HEK293 (cell line): ENCODE measurements at regions not wholly inside any gene's neighbourhood (a gene's known extent, or its start where the extent isn't known, plus 50 kb on each side); places are given as distances from the start of the nearest gene placed in this dataset.

Experiments
- CTCF ChIP-seq: fragments of 450-650 bp; formaldehyde crosslinking; IDR thresholded peaks from 2 replicates; pipeline ENCODE4 v1.5.1; 2016; ENCODE audit warnings: missing biosample characterization, missing genetic modification characterization
- MEIS1 ChIP-seq: sonication (generic); formaldehyde crosslinking; IDR thresholded peaks from 2 replicates; pipeline ENCODE4 v1.8.1; 2022; ENCODE audit warnings: missing genetic modification reagents, mild to moderate bottlenecking, borderline replicate concordance
- REST ChIP-seq: fragments of 450-650 bp; formaldehyde crosslinking; IDR thresholded peaks from 2 replicates; pipeline ENCODE4 v1.5.1; 2016; ENCODE audit warnings: missing biosample characterization, missing genetic modification characterization
- SALL2 ChIP-seq: fragments of 450-650 bp; formaldehyde crosslinking; IDR thresholded peaks from 2 replicates; pipeline ENCODE4 v1.5.0; 2017; ENCODE audit warnings: missing biosample characterization, mild to moderate bottlenecking, missing genetic modification characterization, borderline replicate concordance
- ZBTB17 ChIP-seq: fragments of 450-650 bp; formaldehyde crosslinking; IDR thresholded peaks from 2 replicates; pipeline ENCODE4 v1.5.1; 2016; ENCODE audit warnings: missing biosample characterization, missing genetic modification characterization
- ZNF140 ChIP-seq: fragments of 450-650 bp; formaldehyde crosslinking; IDR thresholded peaks from 2 replicates; pipeline ENCODE4 v1.5.1; 2016; ENCODE audit warnings: missing biosample characterization, missing genetic modification characterization
- ZNF302 ChIP-seq: fragments of 450-650 bp; formaldehyde crosslinking; IDR thresholded peaks from 2 replicates; pipeline ENCODE4 v1.5.1; 2016; ENCODE audit warnings: missing biosample characterization, missing genetic modification characterization, low read depth
- ZNF335 ChIP-seq: fragments of 450-650 bp; formaldehyde crosslinking; conservative IDR thresholded peaks from 2 replicates; pipeline ENCODE4 v1.5.1; 2016; ENCODE audit warnings: missing biosample characterization, missing genetic modification characterization
- ZNF514 ChIP-seq: fragments of 450-650 bp; formaldehyde crosslinking; IDR thresholded peaks from 2 replicates; pipeline ENCODE4 v1.5.1; 2016; ENCODE audit warnings: missing biosample characterization, missing genetic modification characterization
- ZNF530 ChIP-seq: fragments of 450-650 bp; formaldehyde crosslinking; IDR thresholded peaks from 2 replicates; pipeline ENCODE4 v1.5.1; 2016; ENCODE audit warnings: low read depth, missing biosample characterization, missing genetic modification characterization
- ZNF670 ChIP-seq: fragments of 450-650 bp; formaldehyde crosslinking; IDR thresholded peaks from 2 replicates; pipeline ENCODE4 v1.5.1; 2016; ENCODE audit warnings: missing biosample characterization, missing genetic modification characterization, low read depth
- ZNF777 ChIP-seq: fragments of 450-650 bp; formaldehyde crosslinking; IDR thresholded peaks from 2 replicates; pipeline ENCODE4 v1.5.1; 2017; ENCODE audit warnings: missing biosample characterization, missing genetic modification characterization, borderline replicate concordance

GRCh38 chr6:74870403-74870802 is 335.4 kb downstream of the COL12A1 start:
- TF ChIP-seq REST (no peak), CTCF (tag by site-specific recombination) (no peak), ZNF140 (tag by site-specific recombination) (no peak), ZNF777 (tag by site-specific recombination) (no peak), ZNF514 (no peak), ZNF670 (tag by site-specific recombination) (no peak), ZNF302 (tag by site-specific recombination) (no peak), SALL2 (tag by site-specific recombination) (no peak), MEIS1 (CRISPR knock-in tag) (no peak), ZNF530 (no peak), ZNF335 (tag by site-specific recombination) (no peak), ZBTB17 (tag by site-specific recombination) (no peak)
